SK-N-SH treated with all-trans-retinoic acid at 6 μM for 48 hours (cell line): ENCODE measurements at regions not wholly inside any gene's neighbourhood (a gene's known extent, or its start where the extent isn't known, plus 50 kb on each side); places are given as distances from the start of the nearest gene placed in this dataset.
A peak's percentile ranks its signal among the peaks of the same experiment; 100 is the strongest.

ENCODE experiments used
- ATAC-seq: fragments of 200-7000 bp; cut with Tn5 transposase; 3 replicates; pipeline ENCODE4 v1.9.1; 2020; ENCODE audit warnings: mild to moderate bottlenecking, moderate library complexity
- ARNTL ChIP-seq: fragments of 450-650 bp; formaldehyde crosslinking; IDR thresholded peaks from 2 replicates; pipeline ENCODE4 v1.5.0; 2020; ENCODE audit warnings: low read depth, mild to moderate bottlenecking, moderate library complexity, borderline replicate concordance
- BACH2 ChIP-seq: fragments of 250-450 bp; sonication (Bioruptor Pico); IDR thresholded peaks from 2 replicates; pipeline ENCODE4 v1.9.0; 2021; ENCODE audit warnings: mild to moderate bottlenecking, borderline replicate concordance
- CREB5 ChIP-seq: fragments of 250-450 bp; sonication (Bioruptor Pico); IDR thresholded peaks from 2 replicates; pipeline ENCODE4 v1.5.1; 2020; ENCODE audit warnings: low read depth, mild to moderate bottlenecking, moderate library complexity
- CSDC2 ChIP-seq: fragments of 250-450 bp; sonication (Bioruptor Pico); IDR thresholded peaks from 2 replicates; pipeline ENCODE4 v1.5.0; 2020; ENCODE audit warnings: mild to moderate bottlenecking, moderate library complexity
- CSRNP3 ChIP-seq: fragments of 250-450 bp; sonication (Bioruptor Pico); IDR thresholded peaks from 2 replicates; pipeline ENCODE4 v1.5.1; 2021; ENCODE audit warnings: mild to moderate bottlenecking, moderate library complexity
- ESRRG ChIP-seq: fragments of 250-450 bp; sonication (Bioruptor Pico); IDR thresholded peaks from 2 replicates; pipeline ENCODE4 v1.6.1; 2021; ENCODE audit warnings: mild to moderate bottlenecking
- GLIS3 ChIP-seq: fragments of 250-450 bp; sonication (Bioruptor Pico); IDR thresholded peaks from 2 replicates; pipeline ENCODE4 v1.5.0; 2020; ENCODE audit warnings: mild to moderate bottlenecking, moderate library complexity
- ISL1 ChIP-seq: fragments of 250-450 bp; sonication (Bioruptor Pico); IDR thresholded peaks from 2 replicates; pipeline ENCODE4 v2.1.2; 2022; ENCODE audit warnings: mild to moderate bottlenecking, moderate library complexity
- PATZ1 ChIP-seq: fragments of 250-450 bp; sonication (Bioruptor Pico); IDR thresholded peaks from 2 replicates; pipeline ENCODE4 v1.8.0; 2020; ENCODE audit warnings: mild to moderate bottlenecking, moderate library complexity, borderline replicate concordance
- POU6F1 ChIP-seq: fragments of 250-450 bp; sonication (Bioruptor Pico); IDR thresholded peaks from 2 replicates; pipeline ENCODE4 v1.8.0; 2021; ENCODE audit warnings: low read depth, mild to moderate bottlenecking, moderate library complexity, borderline replicate concordance
- RARB ChIP-seq: fragments of 250-450 bp; sonication (Bioruptor Pico); IDR thresholded peaks from 2 replicates; pipeline ENCODE4 v1.8.0; 2021; ENCODE audit warnings: mild to moderate bottlenecking, moderate library complexity
- SNAI2 ChIP-seq: fragments of 250-450 bp; sonication (Bioruptor Pico); IDR thresholded peaks from 2 replicates; pipeline ENCODE4 v1.5.0; 2020; ENCODE audit warnings: mild to moderate bottlenecking, moderate library complexity
- TCF4 ChIP-seq: fragments of 250-450 bp; sonication (Bioruptor Pico); IDR thresholded peaks from 2 replicates; pipeline ENCODE4 v1.8.0; 2021; ENCODE audit warnings: mild to moderate bottlenecking, moderate library complexity, borderline replicate concordance
- TOX ChIP-seq: fragments of 250-450 bp; sonication (Bioruptor Pico); IDR thresholded peaks from 2 replicates; pipeline ENCODE4 v1.8.0; 2021; ENCODE audit warnings: mild to moderate bottlenecking, moderate library complexity, borderline replicate concordance
- TSHZ2 ChIP-seq: fragments of 250-450 bp; sonication (Bioruptor Pico); IDR thresholded peaks from 2 replicates; pipeline ENCODE4 v1.5.0; 2020; ENCODE audit warnings: mild to moderate bottlenecking, moderate library complexity
- ZC3H10 ChIP-seq: fragments of 250-450 bp; sonication (Bioruptor Pico); IDR thresholded peaks from 2 replicates; pipeline ENCODE4 v1.5.1; 2021; ENCODE audit warnings: mild to moderate bottlenecking, moderate library complexity
- ZFP3 ChIP-seq: fragments of 250-450 bp; sonication (Bioruptor Pico); IDR thresholded peaks from 2 replicates; pipeline ENCODE4 v1.5.0; 2020; ENCODE audit warnings: mild to moderate bottlenecking, moderate library complexity
- ZFP30 ChIP-seq: fragments of 450-650 bp; formaldehyde crosslinking; IDR thresholded peaks from 2 replicates; pipeline ENCODE4 v1.5.0; 2022; ENCODE audit warnings: mild to moderate bottlenecking, moderate library complexity
- ZNF565 ChIP-seq: fragments of 450-650 bp; formaldehyde crosslinking; conservative IDR thresholded peaks from 2 replicates; pipeline ENCODE4 v1.5.0; 2020; ENCODE audit warnings: low read depth, mild to moderate bottlenecking, moderate library complexity
- ZNF70 ChIP-seq: fragments of 450-650 bp; formaldehyde crosslinking; IDR thresholded peaks from 2 replicates; pipeline ENCODE4 v1.5.0; 2020; ENCODE audit warnings: mild to moderate bottlenecking, moderate library complexity
- ZNF8 ChIP-seq: fragments of 450-650 bp; formaldehyde crosslinking; IDR thresholded peaks from 2 replicates; pipeline ENCODE4 v1.5.0; 2020; ENCODE audit warnings: mild to moderate bottlenecking, moderate library complexity

GRCh38 chr1:87202922-87203655, 125.6 kb upstream of the LMO4 start:
- TF ChIP-seq CREB5 (CRISPR knock-in tag) = no peak
- TF ChIP-seq ZFP3 (CRISPR knock-in tag) = no peak
- no peak for TF ChIP-seq TCF4
- TF ChIP-seq CSDC2 (CRISPR knock-in tag) = no peak
- TF ChIP-seq BACH2 (CRISPR knock-in tag) = no peak
- TF ChIP-seq RARB (CRISPR knock-in tag) = no peak
- no peak for TF ChIP-seq TSHZ2 (CRISPR knock-in tag)
- TF ChIP-seq ESRRG (CRISPR knock-in tag) = no peak
- no peak for TF ChIP-seq ZNF565 (CRISPR knock-in tag)
- TF ChIP-seq GLIS3 (CRISPR knock-in tag) = no peak
- no peak for ATAC-seq

- TF ChIP-seq ZNF70 (CRISPR knock-in tag) (no peak), ZC3H10 (no peak), ZNF8 (CRISPR knock-in tag) (no peak), CSDC2 (CRISPR knock-in tag) (no peak), PATZ1 (CRISPR knock-in tag) (no peak), ESRRG (CRISPR knock-in tag) (no peak), TOX (CRISPR knock-in tag) (no peak), ZFP30 (no peak), TCF4 (no peak), RARB (CRISPR knock-in tag) (no peak), SNAI2 (CRISPR knock-in tag) (no peak), ZFP3 (CRISPR knock-in tag) (no peak), CSRNP3 (CRISPR knock-in tag) (no peak), ISL1 (CRISPR knock-in tag) (no peak), ARNTL (no peak), BACH2 (CRISPR knock-in tag) (no peak), POU6F1 (CRISPR knock-in tag) (no peak)
- TF ChIP-seq, all 23 proteins: peak for 0
- peak; percentile 74 for ATAC-seq
Measured at GRCh38 chr1:87203904-87204303, 124.8 kb upstream of the LMO4 start.

- ATAC-seq = no peak
- TF ChIP-seq TOX (CRISPR knock-in tag) (no peak), RARB (CRISPR knock-in tag) (no peak), ISL1 (CRISPR knock-in tag) (no peak), CSRNP3 (CRISPR knock-in tag) (no peak), SNAI2 (CRISPR knock-in tag) (no peak), ZFP30 (no peak)
Measured at GRCh38 chr1:87204441-87204840, 124.2 kb upstream of the LMO4 start.
